ENCODE measurements at regions not wholly inside any gene's neighbourhood (a gene's known extent, or its start where the extent isn't known, plus 50 kb on each side); places are given as distances from the start of the nearest gene placed in this dataset.

DNA sequence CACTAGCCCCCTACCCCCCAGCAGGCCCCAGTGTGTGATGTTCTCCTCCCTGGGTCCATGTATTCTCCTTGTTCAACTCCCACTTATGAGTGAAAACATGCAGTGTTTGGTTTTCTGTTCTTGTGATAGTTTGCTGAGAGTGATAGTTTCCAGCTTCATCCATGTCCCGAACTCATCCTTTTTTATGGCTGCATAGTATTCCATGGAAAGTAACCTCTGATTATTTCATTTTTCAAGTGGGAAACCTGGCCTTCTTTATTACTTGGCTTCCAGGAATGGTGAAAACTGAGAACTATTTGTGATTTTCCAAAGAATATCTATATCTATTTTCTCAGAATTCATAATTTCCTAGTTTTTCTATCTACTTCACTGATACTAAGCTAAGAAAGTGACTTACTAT, 235.0 kb downstream of the MTERF1 start:
- Histone ChIP-seq H3K4me3 (ENCODE audit: low read depth, low read length) (no peak overlapping the region), H2AFZ (ENCODE audit: low read length, unreplicated experiment) (no peak overlapping the region), H3K4me1 (ENCODE audit: control insufficient read depth, insufficient read depth, low read length, unreplicated experiment) (no peaks in the 10 kb centered on the region), H3K79me2 (ENCODE audit: control insufficient read depth, insufficient read depth, low read length, unreplicated experiment) (no peaks in the 10 kb centered on the region), H3K27me3 (ENCODE audit: insufficient read depth, low read length) (no peaks in the 10 kb centered on the region), H3K36me3 (ENCODE audit: insufficient read depth, low read length) (no peaks in the 10 kb centered on the region), H3K27ac (ENCODE audit: low read depth, low read length) (no peak overlapping the region)

DNA sequence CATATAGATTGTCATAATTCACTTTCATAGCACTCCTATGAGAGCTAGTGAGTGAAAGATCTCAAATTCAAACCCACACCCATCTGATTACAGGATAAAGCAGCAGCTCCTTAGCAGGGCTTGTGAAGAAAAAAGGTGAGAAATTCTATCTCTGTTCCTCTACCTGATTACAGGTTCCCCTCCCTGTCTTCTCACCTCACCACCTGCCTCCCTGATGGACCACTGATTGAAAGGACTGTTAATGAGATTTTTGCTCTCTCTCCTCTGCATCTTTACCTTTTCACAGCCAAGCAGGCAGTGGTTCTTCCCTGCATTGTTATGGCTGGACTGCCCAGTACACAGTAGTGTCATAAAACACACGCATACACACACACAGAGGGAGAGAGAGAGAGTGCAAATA, 228.5 kb downstream of the MTERF1 start:
- Histone ChIP-seq H3K4me3 (ENCODE audit: low read depth, low read length) (no peak overlapping the region), H3K79me2 (ENCODE audit: control insufficient read depth, insufficient read depth, low read length, unreplicated experiment) (no peaks in the 10 kb centered on the region), H3K27me3 (ENCODE audit: insufficient read depth, low read length) (no peaks in the 10 kb centered on the region), H2AFZ (ENCODE audit: low read length, unreplicated experiment) (no peak overlapping the region), H3K36me3 (ENCODE audit: insufficient read depth, low read length) (no peaks in the 10 kb centered on the region), H3K27ac (ENCODE audit: low read depth, low read length) (no peak overlapping the region), H3K4me1 (ENCODE audit: control insufficient read depth, insufficient read depth, low read length, unreplicated experiment) (peaks cover 11% of the 10 kb centered on the region)

DNA sequence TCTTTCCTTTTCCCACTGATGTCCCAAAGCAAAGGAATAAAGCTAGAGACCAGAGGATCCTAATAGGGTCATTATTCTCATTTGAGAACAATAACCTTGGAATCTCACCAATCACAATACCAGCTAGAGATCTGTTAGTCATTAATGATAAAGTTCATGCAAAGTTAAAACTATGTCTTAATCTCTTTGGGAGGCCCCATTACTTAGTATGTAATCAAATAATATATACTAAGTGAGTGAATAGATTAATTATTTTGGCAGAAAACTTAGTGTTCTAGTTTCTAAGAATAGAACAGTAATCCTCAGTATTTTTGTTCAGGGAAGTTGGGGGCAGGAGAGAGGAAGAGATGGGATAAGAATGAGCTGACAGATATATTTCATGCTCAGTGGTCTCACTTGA, 227.2 kb downstream of the MTERF1 start:
- H3K36me3 ChIP-seq (ENCODE audit: insufficient read depth, low read length): no peaks in the 10 kb centered on the region
- no peak overlapping the region for H3K27ac ChIP-seq (ENCODE audit: low read depth, low read length)
- no peak overlapping the region for H2AFZ ChIP-seq (ENCODE audit: low read length, unreplicated experiment)

DNA sequence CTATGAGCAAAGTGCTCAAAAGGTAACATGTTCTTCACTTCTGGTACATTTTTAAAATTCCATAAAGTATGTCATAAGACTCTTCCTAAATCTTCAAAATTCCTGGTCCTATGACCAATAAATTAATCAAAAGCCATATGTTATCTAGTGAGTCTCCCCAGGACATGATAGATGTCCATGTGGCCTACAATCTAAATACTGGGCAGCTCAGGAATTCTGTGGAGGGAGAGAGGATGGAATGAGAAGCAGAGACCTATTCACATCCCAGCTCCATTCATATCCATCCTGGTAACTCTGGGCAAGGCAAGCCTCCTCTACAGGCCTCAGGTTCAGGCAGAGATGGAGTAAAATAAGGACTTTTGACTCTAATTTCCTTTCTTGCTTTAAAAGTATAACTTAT, 224.8 kb downstream of the MTERF1 start:
- Histone ChIP-seq H3K79me2 (ENCODE audit: control insufficient read depth, insufficient read depth, low read length, unreplicated experiment) (no peaks in the 10 kb centered on the region), H3K4me3 (ENCODE audit: low read depth, low read length) (no peak overlapping the region), H3K27ac (ENCODE audit: low read depth, low read length) (no peak overlapping the region), H3K27me3 (ENCODE audit: insufficient read depth, low read length) (no peaks in the 10 kb centered on the region), H3K4me1 (ENCODE audit: control insufficient read depth, insufficient read depth, low read length, unreplicated experiment) (peaks cover 25% of the 10 kb centered on the region), H3K36me3 (ENCODE audit: insufficient read depth, low read length) (no peaks in the 10 kb centered on the region), H2AFZ (ENCODE audit: low read length, unreplicated experiment) (no peak overlapping the region)

More for the DNA sequence above, 227.2 kb downstream of the MTERF1 start:
- Histone ChIP-seq H3K27me3 (ENCODE audit: insufficient read depth, low read length) (no peaks in the 10 kb centered on the region), H3K4me3 (ENCODE audit: low read depth, low read length) (no peak overlapping the region), H3K79me2 (ENCODE audit: control insufficient read depth, insufficient read depth, low read length, unreplicated experiment) (no peaks in the 10 kb centered on the region), H3K4me1 (ENCODE audit: control insufficient read depth, insufficient read depth, low read length, unreplicated experiment) (peaks cover 24% of the 10 kb centered on the region)

DNA sequence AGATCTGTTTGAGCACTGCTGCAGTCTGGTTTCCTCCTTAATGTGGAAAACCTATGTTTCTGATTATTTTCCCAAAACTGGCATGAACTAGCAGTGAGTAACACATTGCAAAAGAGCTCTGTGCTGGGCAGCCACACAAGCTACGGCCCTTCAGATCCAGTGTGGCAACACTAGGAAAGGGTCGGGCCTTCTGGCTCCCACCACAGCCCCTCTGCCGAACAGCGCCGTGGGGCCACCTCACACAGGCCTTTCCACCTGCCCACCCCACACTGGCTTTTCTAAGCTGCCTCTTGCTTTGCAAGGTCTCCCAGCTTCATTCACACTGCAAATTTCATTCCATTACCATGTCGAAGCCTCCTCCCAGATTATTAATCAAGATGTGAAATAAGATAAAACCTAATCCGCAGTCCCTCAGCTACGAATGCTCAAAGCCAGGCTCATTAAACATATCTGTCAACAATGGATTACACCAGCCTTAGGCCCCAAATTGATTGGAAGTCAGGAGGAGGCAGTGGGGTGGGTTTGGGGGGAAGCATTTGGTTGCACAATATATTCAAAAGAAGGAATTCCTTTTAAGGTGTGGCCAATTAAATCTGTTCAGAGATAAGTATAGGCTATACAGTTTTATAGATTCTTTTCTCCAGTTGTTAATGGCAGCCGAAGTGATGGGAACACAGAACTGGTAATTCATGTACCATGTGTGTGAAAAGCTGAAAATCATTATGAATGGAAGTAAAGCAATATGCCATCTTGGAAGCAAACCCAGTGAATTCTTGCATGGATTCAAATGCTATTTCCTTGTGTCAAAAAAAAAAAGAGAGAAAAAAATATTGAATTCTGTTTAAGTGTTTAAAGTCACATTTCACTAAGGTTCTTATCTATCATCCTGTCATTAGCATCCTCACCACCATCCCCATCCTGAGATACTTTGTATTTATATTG, 223.7 kb downstream of the MTERF1 start:
- Histone ChIP-seq H3K79me2 (ENCODE audit: control insufficient read depth, insufficient read depth, low read length, unreplicated experiment) (no peaks in the 10 kb centered on the region), H3K4me1 (ENCODE audit: control insufficient read depth, insufficient read depth, low read length, unreplicated experiment) (peaks cover 28% of the 10 kb centered on the region), H3K27me3 (ENCODE audit: insufficient read depth, low read length) (no peaks in the 10 kb centered on the region), H2AFZ (ENCODE audit: low read length, unreplicated experiment) (peak overlapping the region; percentile 34), H3K27ac (ENCODE audit: low read depth, low read length) (peak overlapping the region; percentile 55), H3K36me3 (ENCODE audit: insufficient read depth, low read length) (no peaks in the 10 kb centered on the region), H3K4me3 (ENCODE audit: low read depth, low read length) (peak overlapping the region; percentile 11; the same call in 1 of the 2 replicates)

DNA sequence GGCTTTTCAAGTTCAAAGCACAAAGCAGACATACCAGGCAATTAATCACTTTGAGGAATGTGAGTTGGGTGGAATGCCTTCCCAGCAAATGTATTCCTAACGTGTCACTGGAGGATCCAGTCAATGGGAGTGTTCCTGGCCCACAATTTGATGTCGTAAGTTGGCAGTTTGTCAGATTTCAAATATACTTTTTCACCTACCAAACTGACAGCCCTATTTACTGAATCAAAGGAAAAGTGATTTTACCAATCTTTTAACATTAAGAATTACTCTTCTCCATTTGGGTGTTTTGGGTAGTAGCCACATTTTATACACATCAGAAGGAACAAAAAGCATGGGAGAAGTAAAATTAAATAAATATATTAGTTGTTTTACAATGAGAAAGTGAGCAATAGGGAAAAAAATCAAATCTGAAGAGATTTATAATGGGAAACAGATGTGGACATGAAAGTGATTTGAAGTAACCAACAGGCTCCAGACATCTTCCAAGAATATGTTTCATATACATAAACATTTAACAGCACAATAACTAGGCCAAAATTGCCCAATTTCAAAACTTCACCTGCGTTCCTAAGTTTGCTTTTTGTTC, 222.9 kb downstream of the MTERF1 start:
- no peaks in the 10 kb centered on the region for H3K79me2 ChIP-seq (ENCODE audit: control insufficient read depth, insufficient read depth, low read length, unreplicated experiment)
- H3K27me3 ChIP-seq (ENCODE audit: insufficient read depth, low read length): no peaks in the 10 kb centered on the region
- H3K4me3 ChIP-seq (ENCODE audit: low read depth, low read length): no peak overlapping the region
- H3K36me3 ChIP-seq (ENCODE audit: insufficient read depth, low read length): no peaks in the 10 kb centered on the region
- H3K4me1 ChIP-seq (ENCODE audit: control insufficient read depth, insufficient read depth, low read length, unreplicated experiment): peaks cover 28% of the 10 kb centered on the region
- peak overlapping the region; percentile 34 for H2AFZ ChIP-seq (ENCODE audit: low read length, unreplicated experiment)
- peak overlapping the region; percentile 55 for H3K27ac ChIP-seq (ENCODE audit: low read depth, low read length)

DNA sequence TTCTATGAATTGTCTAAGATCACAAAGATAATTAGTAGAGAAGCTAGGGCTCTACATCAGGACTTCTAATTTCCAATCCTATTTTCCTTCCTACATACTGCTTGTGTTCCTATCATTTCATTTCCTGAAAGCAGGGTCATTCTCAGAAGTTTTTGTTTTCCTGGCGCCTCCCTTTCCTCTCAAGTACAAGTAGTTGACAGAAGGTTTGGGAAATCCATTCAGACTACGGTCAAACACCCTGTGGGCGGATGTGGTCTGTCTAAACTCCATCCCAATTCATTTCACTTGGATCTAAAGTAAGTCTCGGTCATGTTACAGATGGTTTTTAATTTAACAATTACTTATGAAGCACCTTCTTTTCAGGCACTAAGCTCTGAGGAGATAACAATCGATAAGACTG, 221.4 kb downstream of the MTERF1 start:
- Histone ChIP-seq H3K79me2 (ENCODE audit: control insufficient read depth, insufficient read depth, low read length, unreplicated experiment) (no peaks in the 10 kb centered on the region), H3K27ac (ENCODE audit: low read depth, low read length) (no peak overlapping the region), H3K36me3 (ENCODE audit: insufficient read depth, low read length) (no peaks in the 10 kb centered on the region), H3K27me3 (ENCODE audit: insufficient read depth, low read length) (no peaks in the 10 kb centered on the region), H3K4me1 (ENCODE audit: control insufficient read depth, insufficient read depth, low read length, unreplicated experiment) (peaks cover 28% of the 10 kb centered on the region), H2AFZ (ENCODE audit: low read length, unreplicated experiment) (no peak overlapping the region), H3K4me3 (ENCODE audit: low read depth, low read length) (no peak overlapping the region)

DNA sequence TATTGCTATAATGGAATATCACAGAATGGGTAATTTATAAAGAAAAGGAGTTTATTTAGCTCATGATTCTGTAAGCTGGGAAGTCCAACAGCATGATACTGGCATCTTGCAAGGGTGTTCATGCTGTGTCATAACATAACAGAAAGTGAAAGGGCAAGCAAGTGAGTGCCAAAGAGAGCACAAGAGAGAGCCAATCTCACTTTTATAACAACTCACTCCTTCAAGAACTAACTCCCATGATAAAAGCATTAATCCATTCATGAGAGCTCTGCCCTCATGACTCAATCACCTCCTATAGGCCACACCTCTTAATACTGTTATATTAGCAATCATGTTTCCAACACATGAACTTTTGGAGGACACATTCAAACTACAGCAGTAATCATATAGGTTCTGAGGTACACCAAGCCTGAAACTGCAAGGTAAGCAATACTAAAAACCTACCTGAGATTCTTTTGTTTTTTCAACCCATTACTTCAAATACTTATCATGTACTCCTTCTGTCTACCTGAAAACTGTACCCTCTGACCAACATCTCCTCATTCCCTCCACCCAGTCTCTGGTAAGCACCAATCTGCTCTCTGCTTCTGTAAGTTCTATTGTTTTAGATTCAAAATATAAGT, 219.7 kb downstream of the MTERF1 start:
- Histone ChIP-seq H3K4me3 (ENCODE audit: low read depth, low read length) (no peak overlapping the region), H3K27ac (ENCODE audit: low read depth, low read length) (no peak overlapping the region), H2AFZ (ENCODE audit: low read length, unreplicated experiment) (no peak overlapping the region), H3K4me1 (ENCODE audit: control insufficient read depth, insufficient read depth, low read length, unreplicated experiment) (peaks cover 28% of the 10 kb centered on the region), H3K36me3 (ENCODE audit: insufficient read depth, low read length) (no peaks in the 10 kb centered on the region), H3K79me2 (ENCODE audit: control insufficient read depth, insufficient read depth, low read length, unreplicated experiment) (no peaks in the 10 kb centered on the region), H3K27me3 (ENCODE audit: insufficient read depth, low read length) (no peaks in the 10 kb centered on the region)

DNA sequence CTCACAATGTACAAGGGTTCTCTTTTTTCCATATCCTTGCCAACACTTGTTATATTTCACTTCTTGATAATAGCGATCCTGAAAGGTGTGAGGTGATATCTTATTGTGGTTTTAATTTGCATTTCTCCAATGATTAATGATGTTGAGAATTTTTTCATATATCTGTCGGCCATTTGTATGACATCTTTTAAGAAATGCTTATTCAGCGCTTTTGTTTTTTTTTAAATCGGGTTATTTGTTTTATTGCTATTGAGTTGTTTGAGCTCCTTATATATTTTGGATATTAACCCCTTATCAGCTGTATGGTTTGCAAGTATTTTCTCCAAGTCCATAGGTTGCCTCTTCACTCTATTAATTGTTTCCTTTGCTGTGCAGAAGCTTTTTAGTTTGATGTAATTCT, 218.8 kb downstream of the MTERF1 start:
- Histone ChIP-seq H3K36me3 (ENCODE audit: insufficient read depth, low read length) (no peaks in the 10 kb centered on the region), H3K27me3 (ENCODE audit: insufficient read depth, low read length) (no peaks in the 10 kb centered on the region), H3K27ac (ENCODE audit: low read depth, low read length) (no peak overlapping the region), H3K4me1 (ENCODE audit: control insufficient read depth, insufficient read depth, low read length, unreplicated experiment) (peaks cover 19% of the 10 kb centered on the region), H3K4me3 (ENCODE audit: low read depth, low read length) (no peak overlapping the region), H2AFZ (ENCODE audit: low read length, unreplicated experiment) (no peak overlapping the region), H3K79me2 (ENCODE audit: control insufficient read depth, insufficient read depth, low read length, unreplicated experiment) (no peaks in the 10 kb centered on the region)

DNA sequence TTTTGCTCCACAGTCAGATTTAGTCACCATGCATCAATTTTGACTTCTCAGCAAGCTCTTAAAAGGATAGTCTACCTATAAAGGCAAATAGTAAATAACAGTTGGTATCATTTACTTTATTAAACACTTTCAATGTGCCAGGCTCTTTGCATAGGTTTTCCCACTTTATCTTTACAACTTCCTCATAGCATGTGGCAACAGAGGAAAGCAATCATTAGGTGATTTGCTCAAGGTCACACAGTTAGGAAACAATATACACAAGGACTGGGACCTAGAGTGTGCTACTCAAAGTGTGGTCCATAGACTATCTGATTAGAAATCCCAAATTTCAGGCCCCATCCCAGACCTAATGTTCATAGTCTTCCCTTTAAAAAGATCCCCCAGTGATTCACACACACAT, 212.3 kb downstream of the MTERF1 start:
- no peak overlapping the region for H2AFZ ChIP-seq (ENCODE audit: low read length, unreplicated experiment)
- no peaks in the 10 kb centered on the region for H3K79me2 ChIP-seq (ENCODE audit: control insufficient read depth, insufficient read depth, low read length, unreplicated experiment)
- H3K27me3 ChIP-seq (ENCODE audit: insufficient read depth, low read length): no peaks in the 10 kb centered on the region
- H3K4me3 ChIP-seq (ENCODE audit: low read depth, low read length): no peak overlapping the region
- H3K4me1 ChIP-seq (ENCODE audit: control insufficient read depth, insufficient read depth, low read length, unreplicated experiment): no peaks in the 10 kb centered on the region
- H3K36me3 ChIP-seq (ENCODE audit: insufficient read depth, low read length): no peaks in the 10 kb centered on the region
- no peak overlapping the region for H3K27ac ChIP-seq (ENCODE audit: low read depth, low read length)
